Bronchial epithelial cell (primary cell): ENCODE measurements at regions not wholly inside any gene's neighbourhood (a gene's known extent, or its start where the extent isn't known, plus 50 kb on each side); places are given as distances from the start of the nearest gene placed in this dataset.

Experiments used
- DNase-seq: peaks from one replicate; pipeline ENCODE4 v3.0.0-alpha.2; 2010; ENCODE audit warnings: low read depth
- FAIRE-seq: peaks from 2 replicates; lab custom pipeline; 2011; peaks lifted over from hg19 to GRCh38; lab: Jason Lieb, UNC
- H3K27me3 ChIP-seq: 2 replicates; pipeline ENCODE4 v1.5.1; 2011; ENCODE audit warnings: low read length; ENCODE audit not compliant: control insufficient read depth, insufficient read depth
- H3K36me3 ChIP-seq: 2 replicates; pipeline ENCODE4 v1.5.1; 2011; ENCODE audit warnings: low read length; ENCODE audit not compliant: control insufficient read depth, insufficient read depth
- H3K4me3 ChIP-seq: 2 replicates; pipeline ENCODE4 v1.5.1; 2011; ENCODE audit warnings: mild to moderate bottlenecking, low read depth, low read length, control low read depth
- CTCF ChIP-seq: IDR thresholded peaks from 2 replicates; pipeline ENCODE4 v1.5.1; 2011; ENCODE audit warnings: mild to moderate bottlenecking, moderate library complexity, low read length, control low read depth, inconsistent platforms; ENCODE audit not compliant: insufficient read depth, severe bottlenecking

DNA sequence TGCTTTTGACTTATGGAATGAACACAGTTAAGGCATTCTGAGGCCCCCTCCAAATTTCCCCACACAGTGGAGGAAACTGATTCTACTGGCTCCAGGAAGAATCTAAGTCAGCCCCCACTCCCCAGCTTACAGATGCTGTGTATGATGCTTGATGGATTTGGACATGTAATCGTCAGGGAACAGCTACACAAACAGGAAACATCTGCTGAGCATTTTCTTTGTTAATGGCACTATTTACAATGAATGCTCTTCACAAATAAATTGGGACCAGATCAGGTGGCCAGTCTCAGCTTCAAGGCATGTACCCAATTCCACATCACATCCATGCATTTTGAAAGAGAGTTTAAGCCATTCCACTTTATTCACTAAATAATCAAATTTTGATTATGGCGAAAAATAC, 562.3 kb downstream of the SOX11 start:
- DNase-seq, result no peak
- no peak for TF ChIP-seq CTCF
- no peaks in the 10 kb centered on the region for H3K27me3 ChIP-seq
- H3K4me3 ChIP-seq, result no peak overlapping the region
- no peaks in the 10 kb centered on the region for H3K36me3 ChIP-seq
- no peak for FAIRE-seq

DNA sequence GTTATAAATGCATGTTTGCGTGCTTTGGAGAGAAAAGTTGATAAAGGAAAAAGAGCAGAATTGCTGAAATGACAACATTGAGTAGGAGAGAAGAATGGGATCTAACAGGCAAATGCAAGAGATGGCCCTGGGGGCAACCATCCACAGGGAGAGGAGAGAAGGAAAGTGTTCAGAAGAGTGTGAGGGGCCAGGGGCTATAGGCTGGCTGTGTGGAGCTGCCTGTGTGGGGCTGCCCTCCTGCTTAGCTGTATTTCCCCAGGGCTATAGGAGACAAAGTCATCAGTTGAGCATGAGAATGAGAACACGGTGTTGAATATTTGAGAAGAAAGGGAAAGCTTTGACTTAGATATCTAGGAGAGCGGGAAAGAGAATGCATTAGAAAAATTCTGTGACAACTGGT, 572.0 kb downstream of the SOX11 start:
- Histone ChIP-seq H3K36me3 (no peaks in the 10 kb centered on the region), H3K4me3 (no peak overlapping the region), H3K27me3 (no peaks in the 10 kb centered on the region)
- no peak for TF ChIP-seq CTCF
- DNase-seq (no peak), FAIRE-seq (no peak)

GRCh38 chr2:6281524-6281923, 584.2 kb downstream of the CMPK2 start:
- no peaks in the 10 kb centered on the region for H3K27me3 ChIP-seq
- no peak for TF ChIP-seq CTCF
- no peak for DNase-seq
- FAIRE-seq, result no peak
- no peak overlapping the region for H3K4me3 ChIP-seq
- no peaks in the 10 kb centered on the region for H3K36me3 ChIP-seq

DNA sequence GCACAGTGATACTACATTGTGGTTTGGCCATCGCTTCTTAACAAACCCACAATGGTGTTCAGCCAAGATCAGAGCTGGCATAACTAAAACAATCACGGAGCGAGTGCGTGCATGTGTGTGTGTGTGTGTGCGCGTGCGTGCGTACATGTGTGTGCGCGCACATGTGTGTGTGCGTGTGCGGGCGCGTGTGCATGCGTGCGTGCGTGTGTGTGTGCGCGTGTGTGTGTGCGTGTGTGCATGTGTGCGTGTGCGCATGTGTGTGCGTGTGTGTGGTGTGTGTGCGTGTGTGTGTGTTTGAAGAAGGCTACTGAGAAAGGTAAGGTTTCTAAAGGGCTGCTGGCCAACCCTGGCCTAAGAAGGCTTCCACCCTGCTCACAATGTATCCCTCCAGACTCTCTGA, 582.4 kb downstream of the CMPK2 start:
- H3K4me3 ChIP-seq, result no peak overlapping the region
- FAIRE-seq (no peak), DNase-seq (no peak)
- no peaks in the 10 kb centered on the region for H3K27me3 ChIP-seq
- no peak for TF ChIP-seq CTCF
- no peaks in the 10 kb centered on the region for H3K36me3 ChIP-seq

DNA sequence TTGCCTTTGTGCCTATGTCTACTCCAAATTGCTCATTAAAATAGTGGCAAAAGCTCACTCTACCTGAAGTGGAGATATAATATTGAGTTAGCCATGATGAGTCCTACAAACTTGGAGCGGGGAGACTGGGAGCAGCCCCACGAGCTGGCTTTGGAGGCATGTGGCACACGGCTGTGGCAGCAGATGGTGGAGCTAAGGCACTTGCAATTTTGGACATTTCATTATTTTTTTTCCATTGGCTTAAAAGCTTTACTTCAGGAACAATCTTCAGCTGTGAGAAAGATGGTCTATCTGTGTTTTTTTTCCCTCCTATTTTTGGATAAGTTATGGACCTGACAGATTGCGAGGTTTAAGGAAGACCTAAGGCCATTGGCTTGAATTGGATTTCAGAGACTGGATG, 578.3 kb downstream of the CMPK2 start:
- TF ChIP-seq CTCF, result no peak
- FAIRE-seq (no peak), DNase-seq (no peak)
- Histone ChIP-seq H3K4me3 (no peak overlapping the region), H3K36me3 (no peaks in the 10 kb centered on the region), H3K27me3 (no peaks in the 10 kb centered on the region)

- H3K4me3 ChIP-seq, result no peak overlapping the region
- no peak for TF ChIP-seq CTCF
- DNase-seq (no peak), FAIRE-seq (no peak)
- no peaks in the 10 kb centered on the region for H3K36me3 ChIP-seq
- H3K27me3 ChIP-seq, result no peaks in the 10 kb centered on the region
Measured at GRCh38 chr2:6288791-6289190, 576.9 kb downstream of the CMPK2 start.
